DMS 273 (cell line): ENCODE measurements at regions not wholly inside any gene's neighbourhood (a gene's known extent, or its start where the extent isn't known, plus 50 kb on each side); places are given as distances from the start of the nearest gene placed in this dataset.
A peak's percentile ranks its signal among the peaks of the same experiment; 100 is the strongest.

Source experiments
- DNase-seq: peaks from one replicate; lab custom pipeline; 2025; ENCODE audit not compliant: unreplicated experiment; lab: John Stamatoyannopoulos, UW

DNA sequence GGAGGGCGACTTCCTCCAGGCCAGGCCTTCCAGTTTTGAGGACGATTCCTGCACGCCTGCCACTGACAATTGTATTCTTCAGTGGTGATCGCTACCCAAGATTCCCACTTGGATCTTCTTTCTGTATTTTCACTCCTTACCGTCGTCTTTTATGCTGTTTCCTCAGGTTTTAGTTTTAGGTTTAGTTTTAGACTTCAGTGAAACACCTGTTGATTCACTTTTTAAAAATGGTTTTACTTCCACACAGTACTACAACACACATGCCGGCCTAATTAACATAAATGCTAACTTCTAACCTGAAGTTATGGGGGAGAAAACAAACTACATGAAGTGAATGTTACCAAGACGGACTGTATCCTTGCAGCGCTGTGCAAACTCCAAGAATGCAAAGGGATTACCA is 530.6 kb upstream of the MGMT start:
- no peak for DNase-seq

DNA sequence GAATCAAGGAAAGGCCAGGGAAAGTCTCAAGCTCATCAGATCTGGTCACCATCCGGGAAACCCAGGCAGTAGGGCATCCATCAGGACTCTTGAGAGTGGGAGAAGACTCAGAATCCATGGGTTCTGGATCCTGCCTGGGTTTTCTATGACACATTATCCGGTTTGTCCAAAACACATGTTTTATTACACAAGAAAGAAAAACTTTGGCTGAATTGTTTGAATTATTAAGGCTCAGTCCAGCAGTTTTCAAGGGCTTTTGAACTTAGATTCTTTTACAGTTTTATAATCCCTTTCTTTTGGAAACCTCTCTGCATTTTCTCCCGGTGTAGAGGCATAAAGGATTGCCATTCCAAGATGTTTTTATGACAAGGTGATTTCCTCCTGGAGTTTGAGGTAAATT is 528.5 kb upstream of the MGMT start:
- DNase-seq = no peak

DNA sequence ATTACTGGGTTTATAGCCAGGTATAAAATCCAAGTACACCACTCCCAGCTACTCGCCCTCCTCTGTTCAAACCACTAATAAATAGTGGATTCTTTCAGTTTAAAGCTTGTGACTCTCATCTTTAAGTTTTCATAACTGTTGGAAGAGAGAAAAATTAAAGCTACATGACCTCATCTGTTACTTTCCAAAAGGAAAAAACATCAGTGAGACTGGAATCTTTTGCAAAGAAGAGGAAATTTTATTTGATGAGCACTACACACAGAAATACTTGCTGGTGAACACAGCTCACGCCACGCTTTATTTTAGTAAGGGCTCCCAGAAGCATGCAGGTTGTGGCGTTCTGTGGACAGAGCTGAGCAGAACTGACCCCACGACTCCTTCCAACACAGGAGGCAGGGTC is 527.0 kb upstream of the MGMT start:
- no peak for DNase-seq

DNA sequence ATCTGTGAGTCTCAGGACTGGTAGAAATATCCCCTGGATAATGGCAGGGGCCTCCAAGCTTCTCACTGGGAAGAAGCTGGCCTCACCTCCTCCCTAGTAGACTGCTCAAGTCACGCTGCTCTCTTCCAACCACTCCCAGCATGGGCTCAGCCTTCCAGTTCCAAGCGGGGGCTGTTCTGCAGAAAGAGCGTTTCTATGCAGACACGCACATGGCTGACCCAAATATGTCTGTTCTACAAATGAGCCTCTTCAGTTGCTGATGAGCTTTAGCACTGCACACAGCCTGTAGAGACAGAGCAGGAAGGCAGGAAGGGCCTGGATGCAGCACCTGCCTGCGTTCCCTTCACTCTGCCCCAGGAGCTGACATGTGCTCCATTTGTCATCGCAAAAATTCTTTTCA is 523.9 kb upstream of the MGMT start:
- DNase-seq = no peak

DNA sequence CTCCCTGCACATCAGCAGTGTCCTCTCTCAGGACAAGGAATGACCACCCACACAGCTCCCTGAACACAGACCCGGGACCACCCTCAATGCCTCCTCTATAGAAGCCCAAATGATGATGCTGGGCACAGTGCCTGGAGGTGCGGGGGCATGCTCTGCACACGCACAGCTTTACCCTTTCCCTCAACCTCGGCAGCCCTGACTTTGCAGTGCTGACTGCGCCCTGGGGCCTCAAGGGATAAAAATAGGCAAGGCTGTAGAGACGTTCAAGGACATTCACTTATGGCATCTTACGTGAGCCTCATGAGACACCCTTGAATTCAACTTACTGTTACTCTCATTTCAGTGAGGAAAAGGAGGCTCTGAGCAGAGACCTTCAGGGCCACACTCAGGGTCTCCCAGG is 521.6 kb upstream of the MGMT start:
- DNase-seq = no peak

DNA sequence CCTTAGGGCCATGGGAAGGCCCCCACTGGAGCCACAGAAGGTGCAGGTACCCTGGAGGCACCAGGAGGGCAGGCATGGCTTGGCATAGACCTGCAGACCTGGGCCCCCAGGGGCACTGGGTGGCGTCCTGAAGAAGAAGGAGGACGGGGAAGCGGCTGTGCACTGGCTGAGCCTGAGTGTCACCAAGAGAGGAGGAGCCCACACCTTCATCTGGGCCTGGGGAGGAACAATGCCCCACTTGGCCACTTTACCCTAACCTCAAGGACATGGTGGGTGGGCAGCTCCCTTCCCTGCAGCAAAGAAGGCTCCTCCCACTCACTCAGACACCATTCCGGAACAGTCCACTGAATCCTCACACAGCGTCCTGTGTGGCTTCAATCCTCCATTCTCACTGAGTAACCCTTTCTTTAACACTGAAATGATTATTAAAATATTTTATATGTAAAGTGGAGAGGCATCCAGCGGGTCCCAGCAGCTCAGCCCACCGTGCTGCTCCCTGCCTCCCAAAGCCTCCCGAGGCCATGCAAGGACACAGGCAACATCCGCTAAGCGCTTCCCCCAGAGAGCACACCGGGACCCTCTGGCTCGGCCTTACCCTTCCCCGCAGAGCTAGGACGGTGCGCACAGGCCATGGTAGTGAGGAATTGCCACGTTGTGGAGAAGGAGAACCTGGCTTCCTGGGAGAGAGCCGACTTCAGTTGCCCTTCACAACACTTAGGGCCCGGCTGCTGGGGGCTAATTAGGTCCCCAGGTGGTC is 516.7 kb upstream of the MGMT start:
- DNase-seq = no peak

DNA sequence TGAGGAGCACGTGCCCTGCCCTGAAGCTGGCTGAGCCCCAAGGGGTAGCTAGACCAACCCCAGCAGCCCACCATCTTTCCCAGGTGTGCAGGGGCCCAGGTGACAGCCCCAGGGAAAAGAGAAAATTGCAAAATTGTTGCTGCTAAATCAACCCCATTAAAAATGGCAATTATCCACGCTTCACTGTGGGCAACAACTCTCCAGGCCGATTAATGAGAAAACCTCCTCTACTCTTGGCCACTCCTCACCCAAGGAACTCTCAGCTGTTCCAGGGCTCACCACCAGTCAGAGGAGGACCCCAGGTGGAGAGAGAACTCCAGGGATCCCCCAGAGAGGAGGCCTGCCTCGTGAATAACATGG is 516.1 kb upstream of the MGMT start:
- DNase-seq = no peak

DNA sequence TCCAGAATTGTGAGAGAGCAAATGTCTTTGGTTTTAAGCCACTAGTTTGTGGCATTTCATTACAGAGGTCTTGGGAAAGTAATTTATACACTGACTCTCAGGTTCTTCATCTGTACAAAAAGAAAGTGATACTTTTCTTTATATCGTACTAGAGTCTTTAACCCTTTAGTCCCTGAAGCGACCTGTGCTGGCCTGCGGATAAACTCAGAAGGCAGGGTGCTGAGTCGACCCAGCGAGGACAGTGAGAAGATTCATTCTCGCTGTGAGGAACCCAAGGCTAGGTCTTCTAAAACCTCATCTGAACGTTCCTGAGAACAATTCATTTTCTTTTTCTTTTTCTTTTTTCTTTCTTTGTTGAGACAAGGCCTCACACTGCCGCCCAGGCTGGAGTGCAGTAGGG is 514.2 kb upstream of the MGMT start:
- no peak for DNase-seq

DNA sequence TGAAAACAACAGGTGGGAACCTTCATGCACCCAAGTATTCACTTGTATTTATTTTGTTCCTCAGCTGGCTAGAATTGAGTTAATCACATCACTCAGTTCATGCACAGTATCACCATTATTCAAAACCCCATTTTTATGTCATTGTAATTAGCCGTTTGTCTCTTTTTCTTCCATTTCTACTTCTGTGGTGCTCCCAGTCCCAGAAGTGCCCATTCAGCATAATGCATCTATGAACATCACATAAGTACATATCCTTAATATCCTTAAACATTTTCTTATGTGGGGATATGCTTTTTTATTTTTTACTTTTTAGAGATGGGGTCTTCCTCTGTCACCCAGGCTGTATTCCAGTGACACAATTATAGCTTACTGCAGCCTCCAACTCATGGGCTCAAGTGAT is 510.9 kb upstream of the MGMT start:
- no peak for DNase-seq

DNA sequence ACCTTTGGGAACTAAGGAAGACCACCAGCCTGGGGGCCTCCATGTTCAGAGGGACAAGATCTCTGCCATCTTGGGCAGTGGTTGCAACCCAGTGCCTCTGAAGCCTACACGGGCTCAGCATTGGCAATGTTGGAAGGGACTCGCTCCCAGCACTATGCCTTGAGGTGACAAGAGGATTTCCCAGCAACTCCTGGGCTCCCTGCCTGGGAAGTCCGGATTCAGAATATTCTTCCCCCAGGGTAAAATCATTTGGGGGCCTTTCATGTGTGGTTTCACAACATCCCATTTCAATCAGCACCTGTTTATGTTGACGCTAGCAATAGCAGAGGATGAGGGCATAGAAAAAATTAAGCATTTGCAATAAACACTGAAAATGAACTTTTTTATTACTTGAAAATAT is 509.8 kb upstream of the MGMT start:
- no peak for DNase-seq

DNA sequence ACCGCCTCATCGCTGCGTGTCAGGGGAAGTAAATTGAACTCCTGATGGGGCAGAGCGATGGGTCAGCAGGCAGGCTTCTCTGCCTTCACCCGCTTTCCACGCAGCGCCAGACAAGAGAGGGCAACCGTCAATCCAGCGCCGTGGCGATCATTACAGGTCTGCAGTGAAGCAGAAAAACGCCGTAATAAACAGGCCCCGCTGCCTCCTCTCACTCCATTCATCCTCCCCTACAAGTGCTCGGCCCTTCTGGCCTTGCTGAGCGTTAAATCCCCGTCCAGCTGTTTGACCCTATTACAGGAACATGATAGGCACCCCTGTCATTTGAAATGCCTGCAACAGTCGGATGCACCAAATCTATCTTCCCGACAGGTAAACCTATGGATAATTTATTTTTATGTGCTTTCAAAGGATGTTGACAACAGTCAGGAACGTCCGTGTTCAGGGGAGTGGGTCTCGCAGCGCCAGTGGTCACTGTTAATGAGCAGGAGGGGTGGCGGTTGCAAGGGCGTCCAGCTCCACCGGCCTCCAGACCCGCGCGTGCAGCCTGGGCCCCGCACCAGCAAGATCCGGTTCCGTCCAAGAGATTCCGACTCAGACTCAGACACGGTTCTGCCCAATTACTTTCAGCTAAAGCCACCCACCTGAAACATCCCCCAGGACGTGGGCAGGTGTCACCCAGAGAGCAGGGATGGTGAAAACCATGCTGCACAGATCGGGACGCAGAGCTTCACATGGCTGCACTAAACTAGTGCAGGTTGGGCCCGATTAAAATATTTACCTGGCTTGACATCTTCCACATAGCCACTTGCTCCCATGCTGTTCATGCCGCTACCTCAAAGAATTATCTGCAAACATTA is 508.0 kb upstream of the MGMT start:
- no peak for DNase-seq

DNA sequence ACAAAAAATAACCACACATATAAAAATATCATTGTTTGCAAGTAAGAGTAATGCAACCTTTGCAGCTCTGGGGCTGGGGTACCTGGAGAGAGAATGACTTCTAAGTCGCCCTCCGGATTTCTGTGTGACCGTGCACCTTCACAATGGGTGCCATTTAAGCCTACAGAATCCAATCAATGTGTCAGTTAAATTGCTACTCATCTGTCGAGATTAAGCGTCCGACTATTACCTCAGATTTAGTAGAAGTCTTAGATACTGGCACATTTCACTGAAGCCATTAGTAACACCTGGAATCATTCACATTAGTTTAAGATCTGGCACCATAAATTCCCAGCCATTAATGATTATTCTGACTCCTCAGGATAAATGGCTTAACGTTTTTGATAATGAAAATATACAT is 507.3 kb upstream of the MGMT start:
- no peak for DNase-seq

DNA sequence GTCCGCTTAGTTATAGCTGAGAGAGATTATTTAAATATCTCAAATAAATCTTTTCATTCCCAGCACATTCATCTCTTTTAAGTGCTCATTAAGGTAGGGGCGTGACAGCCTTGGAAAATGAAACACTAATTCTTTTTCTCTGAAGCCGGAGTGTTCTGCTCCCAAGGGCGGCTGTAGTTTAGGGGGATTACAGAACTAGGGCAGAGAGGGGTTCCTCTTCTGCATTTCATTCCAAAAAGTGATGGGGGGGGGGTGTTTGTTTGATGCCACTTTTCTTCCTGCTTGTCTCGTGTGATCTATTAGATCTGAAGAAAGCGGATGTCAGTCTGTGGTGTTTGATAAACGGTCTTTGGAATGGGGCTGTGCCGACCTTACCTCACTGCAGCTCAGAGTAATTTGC is 506.5 kb upstream of the MGMT start:
- DNase-seq = no peak

DNA sequence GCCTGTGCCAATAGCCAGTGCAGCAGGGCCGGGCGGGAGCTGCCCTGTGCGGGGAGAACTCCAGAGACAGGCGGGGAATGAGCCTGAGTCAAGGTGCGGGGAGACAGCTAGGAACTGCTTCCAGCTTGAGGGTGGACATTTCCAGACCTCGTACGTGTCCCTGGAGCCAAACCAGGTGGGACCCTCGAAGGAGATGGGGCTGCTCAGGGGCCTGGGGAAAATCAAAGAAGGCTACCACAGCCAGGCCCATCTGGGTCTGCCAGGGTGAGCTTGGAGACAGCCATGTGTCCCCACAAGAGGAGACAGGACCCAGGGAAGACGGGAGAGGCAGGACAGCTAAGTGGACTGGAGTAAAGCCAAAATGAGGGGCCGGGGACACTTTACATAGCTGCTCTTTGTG is 504.9 kb upstream of the MGMT start:
- no peak for DNase-seq

DNA sequence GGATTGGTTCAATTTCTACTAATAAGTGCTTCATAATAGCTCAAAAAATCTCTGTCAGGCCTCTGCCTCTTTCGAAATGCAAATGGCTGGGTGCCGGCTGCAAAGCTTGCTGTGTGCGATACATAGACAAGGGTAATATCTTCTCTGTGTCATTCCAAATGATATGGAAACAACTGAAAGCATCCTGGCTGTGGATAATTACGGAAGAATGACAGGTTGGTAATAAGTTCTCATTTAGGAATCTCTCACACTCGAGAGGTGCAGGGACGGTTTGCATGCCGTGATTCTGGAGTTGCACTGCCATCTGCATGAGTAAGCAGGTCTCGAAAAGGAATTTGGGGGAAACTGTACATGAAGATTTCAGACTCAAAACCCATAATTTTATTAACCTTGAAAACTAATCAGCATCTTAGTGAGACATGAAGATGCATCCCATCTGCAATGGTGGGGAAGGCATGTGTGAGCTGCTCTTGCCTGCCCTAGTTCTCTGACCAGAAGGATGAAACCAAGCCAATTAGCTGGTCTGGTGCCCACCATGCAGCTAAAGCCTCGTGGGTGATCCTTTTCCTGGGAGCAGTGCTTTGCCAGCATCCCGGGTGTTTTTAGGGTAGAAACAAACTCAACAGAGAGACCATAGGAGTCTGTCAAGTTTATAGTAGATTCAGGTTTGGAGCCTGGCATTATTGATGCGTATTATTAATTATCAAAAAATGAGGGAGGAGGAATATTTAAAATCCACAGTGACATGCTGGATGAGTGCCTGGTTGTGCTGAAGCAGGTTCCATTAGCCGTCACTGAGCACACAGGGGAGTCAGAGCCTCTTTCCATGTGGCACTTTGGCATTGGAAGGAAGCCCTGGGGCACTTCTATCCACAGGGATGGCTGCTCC is 503.6 kb upstream of the MGMT start:
- no peak for DNase-seq

DNA sequence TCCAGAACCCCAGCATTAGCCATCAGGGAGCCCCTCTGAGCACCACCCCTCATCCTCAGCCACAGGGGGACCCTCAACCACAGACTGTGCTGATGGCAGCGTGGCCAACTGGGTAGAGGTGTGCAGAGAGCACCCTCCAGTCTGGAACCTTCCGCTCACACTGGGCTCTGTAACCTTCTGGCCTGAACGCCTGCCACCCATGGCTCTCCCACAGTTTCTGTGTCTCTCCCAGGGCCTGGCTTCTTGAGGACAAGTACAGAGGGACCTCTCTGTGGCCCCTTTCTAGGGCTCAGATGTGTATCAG is 503.0 kb upstream of the MGMT start:
- no peak for DNase-seq

DNA sequence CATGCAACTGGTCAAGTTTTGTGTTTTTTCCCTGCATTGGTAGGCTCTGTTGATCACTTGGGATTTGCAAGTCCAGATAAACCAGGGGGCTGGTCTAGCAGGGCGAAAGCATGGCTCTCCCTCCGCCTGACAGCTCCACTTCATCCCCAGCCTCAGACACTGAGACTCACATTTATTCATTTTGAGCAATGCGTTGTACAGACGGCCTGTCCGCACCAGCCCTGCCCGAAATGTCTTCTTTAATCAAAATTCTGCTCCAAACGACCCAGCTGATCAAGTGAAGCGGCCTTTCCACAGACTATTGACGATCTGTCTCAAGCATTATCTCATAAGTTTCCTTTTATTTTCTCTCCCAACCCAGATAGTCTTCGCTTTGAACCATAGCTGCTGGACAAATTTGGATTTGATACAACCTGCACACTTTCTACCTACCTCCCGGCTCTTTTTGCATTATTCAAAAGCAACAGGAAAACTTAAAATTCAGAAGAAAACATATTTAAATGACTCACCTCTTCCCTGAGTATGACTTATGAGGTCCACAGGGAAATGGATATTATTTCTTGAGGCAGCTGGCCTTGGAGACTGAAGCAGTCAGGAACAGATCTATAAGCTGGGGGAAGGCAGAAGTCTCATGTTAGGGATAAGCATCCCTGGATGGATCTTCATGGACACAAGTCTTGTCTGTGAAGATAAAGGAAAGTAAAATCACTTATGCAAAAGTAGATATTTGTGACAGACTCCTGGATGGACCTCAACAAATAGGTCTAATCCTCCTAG is 498.9 kb upstream of the MGMT start:
- DNase-seq = no peak

DNA sequence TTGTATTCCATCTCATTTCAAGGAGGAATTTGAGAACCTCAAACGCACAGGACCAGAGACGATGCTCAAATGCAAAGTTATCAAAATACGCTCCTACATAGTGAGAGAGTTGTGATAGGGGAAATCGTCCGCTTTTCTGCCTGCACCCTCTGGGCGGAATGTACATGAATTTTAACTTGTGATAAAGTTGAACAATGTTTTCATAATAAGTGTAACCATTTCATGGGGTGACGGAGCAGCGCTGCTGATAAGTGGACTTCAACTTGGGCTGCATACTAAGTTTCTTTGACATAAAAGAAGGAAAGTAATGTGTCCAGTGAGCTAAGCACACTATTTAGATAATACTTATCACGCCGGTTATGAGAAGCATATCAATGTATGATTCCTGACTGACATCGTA is 497.5 kb upstream of the MGMT start:
- DNase-seq = no peak

DNA sequence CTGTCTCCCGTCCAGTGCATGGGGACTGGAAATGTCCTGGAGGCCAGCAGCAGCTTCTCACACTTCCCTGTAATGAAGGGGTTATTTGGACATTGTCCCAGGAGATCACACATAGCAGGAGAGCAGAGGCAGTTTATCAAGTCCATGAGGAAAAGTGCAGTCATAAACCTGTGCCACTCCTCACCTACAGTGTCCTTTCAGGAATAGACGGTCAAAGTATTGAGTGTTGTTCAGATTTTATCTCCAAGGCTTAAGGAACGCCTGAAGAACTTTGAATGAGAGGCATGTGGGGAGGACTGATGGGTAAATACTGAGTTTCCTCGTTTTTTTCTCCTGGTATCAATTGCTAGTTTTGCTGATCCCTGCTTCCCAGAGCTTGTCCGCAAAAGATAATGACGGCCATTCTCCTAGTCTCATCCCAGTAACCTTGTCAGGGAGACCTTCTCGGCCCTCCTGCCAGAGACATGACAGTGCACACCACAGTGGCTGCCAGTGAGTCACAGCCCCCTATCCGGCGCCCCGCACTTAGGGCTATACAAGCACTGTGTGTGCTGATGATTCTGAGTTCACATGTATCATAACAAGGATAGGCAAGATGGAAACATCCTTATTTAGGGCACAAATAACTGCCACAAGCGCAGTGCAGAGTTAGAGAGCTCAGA is 495.5 kb upstream of the MGMT start:
- no peak for DNase-seq

DNA sequence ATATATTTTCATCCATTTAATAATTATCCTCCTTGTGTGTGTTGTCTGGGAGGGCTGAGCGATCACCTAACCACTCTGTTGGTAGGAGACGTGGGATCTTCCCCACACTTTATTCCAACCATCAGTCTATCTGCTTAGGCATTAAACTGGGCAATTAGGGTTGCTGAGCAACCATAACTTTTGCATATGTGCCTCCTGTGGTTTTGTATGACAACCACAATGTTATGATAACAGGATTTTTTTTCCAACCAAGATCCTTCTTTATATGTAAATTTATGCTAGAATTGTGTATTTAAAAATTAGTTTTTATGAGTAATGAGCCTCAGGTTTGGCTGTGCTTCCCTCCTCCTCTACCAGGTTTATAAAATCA is 495.0 kb upstream of the MGMT start:
- peak; percentile 22 for DNase-seq

DNA sequence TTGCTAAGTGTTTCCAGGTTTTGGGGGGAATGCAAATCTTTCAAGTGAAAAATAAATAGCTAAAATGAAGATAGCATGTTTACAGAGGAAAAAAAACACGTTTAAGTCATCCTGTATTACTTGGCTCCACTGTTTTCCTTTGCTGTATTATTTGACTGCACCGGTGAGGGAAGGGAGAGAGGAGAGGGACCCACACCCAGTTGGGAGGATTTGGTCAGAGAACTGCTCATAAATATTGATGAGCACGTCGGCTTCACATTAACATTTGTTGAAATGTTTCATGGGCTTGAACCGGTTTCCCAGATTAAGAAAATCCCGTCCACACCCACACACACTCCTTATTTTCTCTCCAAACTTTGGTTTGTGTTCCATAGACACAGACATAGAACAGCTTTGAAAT is 493.8 kb upstream of the MGMT start:
- DNase-seq = no peak
